DND-41 (cell line): ENCODE measurements at regions not wholly inside any gene's neighbourhood (a gene's known extent, or its start where the extent isn't known, plus 50 kb on each side); places are given as distances from the start of the nearest gene placed in this dataset.
"Not testable (repeated sequence)": the region's sequence is repeated elsewhere in the genome, so short reads cannot be mapped to it uniquely, and the experiment has no call there.

Experiments
- ATAC-seq: fragments of 200-7000 bp; cut with Tn5 transposase; 3 replicates; pipeline ENCODE4 v1.9.1; 2021; ENCODE audit warnings: low read depth; ENCODE audit not compliant: insufficient read depth
- DNase-seq: peaks from one replicate; pipeline ENCODE4 v3.0.0-alpha.2; 2020
- H2AFZ ChIP-seq: 2 replicates; pipeline ENCODE4 v1.6.0; 2012; ENCODE audit warnings: low read depth, low read length
- H3K27ac ChIP-seq: 2 replicates; pipeline ENCODE4 v1.5.1; 2012; ENCODE audit warnings: low read length, inconsistent platforms
- H3K27me3 ChIP-seq: fragments of 200-600 bp; sonication (generic); 2 replicates; pipeline ENCODE4 v1.6.0; 2012; ENCODE audit warnings: low read length, mild to moderate bottlenecking, inconsistent platforms; ENCODE audit not compliant: insufficient read depth, poor library complexity
- H3K36me3 ChIP-seq: 2 replicates; pipeline ENCODE4 v1.5.1; 2012; ENCODE audit warnings: low read length, inconsistent platforms; ENCODE audit not compliant: insufficient read depth
- H3K4me1 ChIP-seq: 2 replicates; pipeline ENCODE4 v1.5.1; 2012; ENCODE audit warnings: mild to moderate bottlenecking, low read length; ENCODE audit not compliant: insufficient read depth
- H3K4me2 ChIP-seq: 2 replicates; pipeline ENCODE4 v1.6.0; 2012; ENCODE audit warnings: mild to moderate bottlenecking, moderate library complexity, low read length, inconsistent platforms; ENCODE audit not compliant: insufficient read depth
- H3K4me3 ChIP-seq, 2 experiments: fragments of 200-600 bp in 1 of 2; shearing (Covaris generic) in 1 of 2; 2 replicates each; pipeline ENCODE4 v1.5.1; 2012 to 2016; ENCODE audit warnings: inconsistent platforms in 2 of 2, low read length in 2 of 2, mild to moderate bottlenecking in 2 of 2, low read depth in 1 of 2, moderate library complexity in 1 of 2
- H3K79me2 ChIP-seq: 2 replicates; pipeline ENCODE4 v1.6.0; 2012; ENCODE audit warnings: low read length, inconsistent platforms; ENCODE audit not compliant: insufficient read depth
- H3K9ac ChIP-seq: 2 replicates; pipeline ENCODE4 v1.6.0; 2012; ENCODE audit warnings: low read depth, mild to moderate bottlenecking, inconsistent platforms, low read length, moderate library complexity
- H3K9me3 ChIP-seq: 2 replicates; pipeline ENCODE4 v1.5.1; 2012; ENCODE audit warnings: low read length, moderate library complexity, mild to moderate bottlenecking, inconsistent platforms; ENCODE audit not compliant: insufficient read depth, severe bottlenecking
- H4K20me1 ChIP-seq: 2 replicates; pipeline ENCODE4 v1.6.0; 2012; ENCODE audit warnings: low read length; ENCODE audit not compliant: insufficient read depth
- CTCF ChIP-seq: IDR thresholded peaks from 2 replicates; pipeline ENCODE4 v1.5.1; 2012; ENCODE audit warnings: borderline replicate concordance, low read length, moderate library complexity, mild to moderate bottlenecking; ENCODE audit not compliant: poor library complexity, severe bottlenecking; ENCODE audit errors: extremely low read depth
- EZH2 ChIP-seq: IDR thresholded peaks from 3 replicates; pipeline ENCODE4 v1.6.1; 2012; ENCODE audit warnings: borderline replicate concordance, low read depth, mild to moderate bottlenecking, moderate library complexity, low read length, inconsistent platforms; ENCODE audit not compliant: severe bottlenecking

DNA sequence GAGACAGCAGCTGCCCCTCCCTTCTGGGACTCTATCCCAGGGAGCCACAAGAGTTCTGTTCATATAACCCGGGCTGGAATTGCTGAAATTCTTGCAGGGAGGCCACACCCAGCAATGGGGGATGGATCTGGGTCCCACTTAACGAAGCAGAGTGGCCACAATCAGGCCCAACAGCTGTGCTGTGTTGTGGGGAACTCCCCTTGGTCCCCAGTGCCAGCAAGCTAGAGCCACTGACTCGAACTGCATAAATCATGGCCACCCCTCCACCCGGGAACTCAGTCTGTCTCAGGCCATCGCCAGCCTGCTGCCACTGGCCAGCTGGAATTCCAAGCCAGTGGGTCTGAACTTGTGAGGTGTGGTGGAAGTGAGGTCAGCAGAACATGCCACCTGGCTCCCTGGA lies 111.1 kb downstream of the KLF8 start:
- no peaks in the 10 kb centered on the region for H4K20me1 ChIP-seq
- H3K9ac ChIP-seq = no peak overlapping the region
- peak overlapping the region; percentile 33 for H3K4me2 ChIP-seq
- DNase-seq (no peak), ATAC-seq (peak; percentile 56; the same call in 2 of the 3 replicates)
- peaks cover 24% of the 10 kb centered on the region for H3K4me1 ChIP-seq
- H2AFZ ChIP-seq = no peak overlapping the region; the same call in 1 of the 2 replicates
- no peak for TF ChIP-seq CTCF
- no peak for TF ChIP-seq EZH2
- no peaks in the 10 kb centered on the region for H3K36me3 ChIP-seq
- no peaks in the 10 kb centered on the region for H3K9me3 ChIP-seq
- no peak overlapping the region; a peak in 1 of 4 replicates for H3K4me3 ChIP-seq
- no peaks in the 10 kb centered on the region for H3K27me3 ChIP-seq
- H3K27ac ChIP-seq = peak overlapping the region; percentile 50
- no peaks in the 10 kb centered on the region for H3K79me2 ChIP-seq

GRCh38 chrX:56343664-56344063 lies 111.5 kb downstream of the KLF8 start:
- H3K79me2 ChIP-seq = no peaks in the 10 kb centered on the region
- H3K4me3 ChIP-seq = no peak overlapping the region; a peak in 1 of 4 replicates
- no peak overlapping the region; the same call in 1 of the 2 replicates for H2AFZ ChIP-seq
- peak overlapping the region; percentile 33 for H3K4me2 ChIP-seq
- ATAC-seq = peak; percentile 90
- H3K9me3 ChIP-seq = no peaks in the 10 kb centered on the region
- H3K27ac ChIP-seq = peak overlapping the region; percentile 50
- no peaks in the 10 kb centered on the region for H3K36me3 ChIP-seq
- H3K4me1 ChIP-seq = peaks cover 24% of the 10 kb centered on the region
- TF ChIP-seq CTCF (no peak), EZH2 (no peak)
- H3K27me3 ChIP-seq = no peaks in the 10 kb centered on the region
- DNase-seq = peak; percentile 67
- no peak overlapping the region for H3K9ac ChIP-seq
- H4K20me1 ChIP-seq = no peaks in the 10 kb centered on the region

- H3K27me3 ChIP-seq, ATAC-seq, H3K27ac ChIP-seq, H3K4me2 ChIP-seq, H3K79me2 ChIP-seq, H4K20me1 ChIP-seq, H2AFZ ChIP-seq, H3K4me1 ChIP-seq, H3K4me3 ChIP-seq, H3K9me3 ChIP-seq, H3K9ac ChIP-seq, DNase-seq, H3K36me3 ChIP-seq: not testable (repeated sequence)
These were observed 126.0 kb downstream of the KLF8 start for GRCh38 chrX:56358145-56358544.

DNA sequence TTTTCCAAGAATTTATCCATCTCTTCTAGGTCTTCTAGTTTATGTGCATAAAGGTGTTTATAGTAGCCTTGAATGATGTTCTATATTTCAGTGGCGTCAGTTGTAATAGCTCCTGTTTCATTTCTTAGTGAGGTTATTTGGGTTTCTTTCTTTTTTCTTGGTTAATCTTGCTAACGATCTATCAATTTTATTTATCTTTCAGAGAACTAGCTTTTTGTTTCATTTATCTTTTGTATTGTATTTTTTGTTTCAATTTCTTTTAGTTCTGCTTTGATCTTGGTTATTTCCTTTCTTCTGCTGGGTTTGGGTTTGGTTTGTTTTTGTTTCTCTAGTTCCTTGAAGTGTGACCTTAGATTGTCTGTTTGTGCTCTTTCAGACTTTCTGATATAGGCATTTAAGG lies 133.0 kb downstream of the KLF8 start:
- not testable (repeated sequence) for H3K27ac ChIP-seq, ATAC-seq, DNase-seq, H3K9me3 ChIP-seq, H2AFZ ChIP-seq, H4K20me1 ChIP-seq, H3K79me2 ChIP-seq, H3K27me3 ChIP-seq, H3K4me2 ChIP-seq, H3K9ac ChIP-seq, H3K36me3 ChIP-seq, H3K4me3 ChIP-seq
- peaks cover 26% of the 10 kb centered on the region for H3K4me1 ChIP-seq
